AG10803 (cell line): ENCODE measurements at regions not wholly inside any gene's neighbourhood (a gene's known extent, or its start where the extent isn't known, plus 50 kb on each side); places are given as distances from the start of the nearest gene placed in this dataset.

ENCODE experiments used
- DNase-seq: peaks from one replicate; pipeline ENCODE4 v3.0.0; 2010; ENCODE audit warnings: low read depth
- H3K4me3 ChIP-seq: 2 replicates; pipeline ENCODE4 v1.5.1; 2011; ENCODE audit warnings: mild to moderate bottlenecking, low read length, control low read depth
- CTCF ChIP-seq: conservative IDR thresholded peaks from 2 replicates; pipeline ENCODE4 v1.5.1; 2011; ENCODE audit warnings: mild to moderate bottlenecking, low read length, control low read depth, inconsistent platforms

- no peak overlapping the region for H3K4me3 ChIP-seq
- no peak for DNase-seq
- TF ChIP-seq CTCF, result no peak
Measured at GRCh38 chr1:60823151-60823550, 259.2 kb upstream of the NFIA start.

DNA sequence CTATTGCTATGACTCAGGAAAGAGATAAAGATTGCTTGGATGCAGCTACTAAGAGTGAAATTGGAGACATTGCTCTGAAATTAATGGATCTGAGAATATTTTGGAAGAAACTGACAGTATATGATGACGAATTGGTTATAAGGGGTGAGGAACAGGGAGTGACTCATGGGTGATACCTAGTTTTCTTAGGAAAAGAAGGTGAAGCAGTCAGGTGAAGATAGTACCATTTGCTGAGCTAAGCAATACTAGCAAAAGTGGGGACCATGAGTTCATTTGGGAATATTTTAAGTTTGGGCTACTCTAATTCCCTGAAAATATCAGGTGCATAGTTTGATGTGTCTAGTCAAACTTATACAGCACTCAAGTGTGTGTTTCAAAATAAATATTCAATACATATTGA lies 260.1 kb upstream of the NFIA start:
- no peak for DNase-seq
- no peak overlapping the region for H3K4me3 ChIP-seq
- no peak for TF ChIP-seq CTCF

- no peak for TF ChIP-seq CTCF
- no peak for DNase-seq
Measured at GRCh38 chr1:60821156-60821555, 261.2 kb upstream of the NFIA start.

DNA sequence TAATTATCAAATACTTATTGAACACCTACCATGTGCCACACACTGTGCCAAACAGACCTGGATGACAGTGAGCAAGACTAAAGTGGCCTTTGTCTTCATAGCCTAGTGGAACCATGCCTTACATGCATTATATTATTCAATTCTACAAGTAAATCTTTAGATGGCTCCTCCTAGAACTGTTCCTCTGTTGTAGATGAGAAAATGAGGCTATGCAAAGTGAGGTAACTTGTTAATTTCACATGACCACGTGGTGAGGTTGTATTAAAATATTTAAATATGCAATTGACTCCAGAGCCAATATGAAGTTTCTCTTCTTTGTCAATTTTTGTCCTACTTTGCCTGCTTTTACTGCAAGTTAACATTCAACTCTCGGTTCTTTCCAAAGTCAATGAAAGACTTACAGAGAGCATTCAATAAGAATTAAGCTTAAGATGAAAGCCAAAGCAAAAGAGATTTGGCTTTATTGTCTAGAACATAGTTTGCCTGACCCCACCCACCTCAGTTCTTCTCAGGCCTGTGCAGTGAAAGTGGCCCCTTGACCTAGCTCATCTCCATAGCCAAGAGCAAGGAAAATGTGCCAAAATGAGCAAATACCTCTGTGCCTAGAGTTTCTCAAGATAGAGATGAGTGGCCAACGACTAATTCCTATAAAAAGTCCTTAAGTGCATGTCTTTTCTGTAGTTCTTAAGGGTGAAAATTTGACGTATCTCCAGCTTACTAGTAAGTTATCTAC lies 263.2 kb upstream of the NFIA start:
- H3K4me3 ChIP-seq, result no peak overlapping the region
- no peak for TF ChIP-seq CTCF
- DNase-seq, result no peak

More at GRCh38 chr1:60821156-60821555, 261.2 kb upstream of the NFIA start:
- no peak overlapping the region for H3K4me3 ChIP-seq

DNA sequence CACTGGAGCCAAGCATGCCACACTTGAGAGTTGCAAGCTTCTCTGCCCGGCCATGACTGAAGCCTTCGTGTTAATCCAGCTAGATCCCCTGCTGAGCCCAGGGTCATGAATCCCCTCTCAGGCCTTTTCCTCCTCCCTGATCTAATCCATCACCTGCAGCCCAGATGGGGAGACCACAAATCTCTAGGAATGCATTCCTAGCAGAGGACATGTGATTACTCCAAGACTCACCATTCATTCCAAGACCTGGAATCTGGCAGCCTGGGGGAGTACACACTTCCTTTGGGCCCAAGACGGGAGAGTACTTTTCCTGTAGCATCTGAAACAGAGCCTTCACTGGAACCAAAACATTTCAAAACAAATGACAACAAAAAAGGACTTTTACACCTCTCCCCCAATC lies 269.3 kb upstream of the NFIA start:
- TF ChIP-seq CTCF, result no peak
- peak; percentile 67 for DNase-seq
- no peak overlapping the region for H3K4me3 ChIP-seq

- DNase-seq, result peak; percentile 33
- no peak overlapping the region for H3K4me3 ChIP-seq
- no peak for TF ChIP-seq CTCF
Measured at GRCh38 chr1:60809204-60809980, 273.0 kb upstream of the NFIA start.

DNA sequence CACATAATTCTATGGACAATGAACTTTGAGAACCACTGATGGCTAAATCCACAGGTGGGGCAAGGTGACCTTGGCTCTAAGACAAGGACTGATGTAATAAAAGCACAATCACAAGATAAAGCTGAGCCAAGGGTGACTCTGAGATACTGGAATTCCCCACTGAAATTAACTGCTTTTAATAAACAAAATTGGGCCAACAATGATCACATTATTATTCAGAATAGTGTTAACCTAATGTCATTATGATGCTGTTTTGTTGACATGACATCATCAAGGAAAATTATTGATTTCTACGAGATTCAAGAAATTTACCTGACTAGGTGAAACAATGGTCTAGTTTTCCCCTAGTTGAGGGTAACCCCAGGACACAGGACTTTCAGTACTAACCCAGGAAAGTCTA lies 273.7 kb upstream of the NFIA start:
- DNase-seq, result no peak
- no peak for TF ChIP-seq CTCF
- H3K4me3 ChIP-seq, result no peak overlapping the region
